Naive B cell (primary cell): ENCODE measurements at regions not wholly inside any gene's neighbourhood (a gene's known extent, or its start where the extent isn't known, plus 50 kb on each side); places are given as distances from the start of the nearest gene placed in this dataset.

Experiments
- ATAC-seq, 2 donors: fragments of 150-1000 bp; cut with Tn5 transposase; 2 replicates each; pipeline ENCODE4 v1.10.0; 2021; ENCODE audit warnings: low read depth in 2 of 2, mild to moderate bottlenecking in 2 of 2, moderate library complexity in 2 of 2
- DNase-seq: peaks from one replicate; pipeline ENCODE4 v3.0.0; 2022
- H3K27ac Mint-ChIP-seq, 6 donors: one replicate each; pipeline ENCODE4 v1.8.0; 2020 to 2022; ENCODE audit warnings: mild to moderate bottlenecking in 6 of 6, mixed read lengths in 6 of 6, moderate library complexity in 5 of 6, inconsistent platforms in 2 of 6
- H3K27me3 Mint-ChIP-seq, 3 donors: one replicate each; pipeline ENCODE4 v1.8.0; 2021 to 2022; ENCODE audit warnings: mixed read lengths in 3 of 3, mild to moderate bottlenecking in 1 of 3
- H3K36me3 Mint-ChIP-seq, 2 donors: one replicate each; pipeline ENCODE4 v1.8.0; 2020 to 2022; ENCODE audit warnings: mixed read lengths in 2 of 2, inconsistent platforms in 1 of 2, mild to moderate bottlenecking in 1 of 2
- H3K4me1 Mint-ChIP-seq, 3 donors: one replicate each; pipeline ENCODE4 v1.8.0; 2020 to 2022; ENCODE audit warnings: mixed read lengths in 3 of 3, inconsistent platforms in 1 of 3, mild to moderate bottlenecking in 1 of 3, moderate library complexity in 1 of 3
- H3K4me3 Mint-ChIP-seq, 8 donors: one replicate each; pipeline ENCODE4 v1.8.0; 2020 to 2022; ENCODE audit warnings: mild to moderate bottlenecking in 8 of 8, mixed read lengths in 8 of 8, moderate library complexity in 8 of 8, inconsistent platforms in 2 of 8
- H3K9me3 Mint-ChIP-seq, 7 donors: one replicate each; pipeline ENCODE4 v1.8.0; 2020 to 2022; ENCODE audit warnings: mixed read lengths in 7 of 7, mild to moderate bottlenecking in 5 of 7, inconsistent platforms in 2 of 7, moderate library complexity in 1 of 7

- H3K9me3 Mint-ChIP-seq: peaks cover 0 to 5% (median 1%) of the 10 kb centered on the region in 7 donors
- no peak overlapping the region for H3K4me3 Mint-ChIP-seq
- DNase-seq (no peak), ATAC-seq (no peak)
- H3K36me3 Mint-ChIP-seq: no peaks in the 10 kb centered on the region
- H3K27me3 Mint-ChIP-seq: peaks cover 0 to 4% (median 0%) of the 10 kb centered on the region in 3 donors
- peak overlapping the region in 1 of 6 donors; percentile 56 for H3K27ac Mint-ChIP-seq
- peaks cover 43 to 52% (median 44%) of the 10 kb centered on the region in 3 donors for H3K4me1 Mint-ChIP-seq
Observed at GRCh38 chr1:109814223-109814622, 50.5 kb upstream of the EPS8L3 start.
